COLO668 (cell line): ENCODE measurements at regions not wholly inside any gene's neighbourhood (a gene's known extent, or its start where the extent isn't known, plus 50 kb on each side); places are given as distances from the start of the nearest gene placed in this dataset.

Experiments
- DNase-seq: peaks from one replicate; lab custom pipeline; 2025; ENCODE audit not compliant: unreplicated experiment; lab: John Stamatoyannopoulos, UW

DNA sequence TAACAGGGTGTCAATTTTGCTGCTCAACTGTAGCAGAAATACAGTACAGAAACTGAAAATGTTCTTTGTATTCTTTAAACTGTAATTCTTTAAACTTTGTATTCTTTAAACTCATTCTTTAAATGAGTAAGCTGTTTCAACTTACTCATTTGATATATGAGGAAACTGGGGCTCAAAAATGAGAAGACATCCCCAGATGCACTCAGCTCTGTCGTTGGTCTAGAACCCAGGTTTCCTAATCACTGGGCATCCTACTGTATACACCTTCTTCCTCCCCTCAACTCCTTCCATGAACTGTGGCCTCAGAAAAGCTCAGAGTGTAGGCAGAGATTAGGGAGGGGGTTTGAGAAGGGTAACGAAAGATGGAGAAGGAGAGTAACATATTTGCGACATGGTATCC lies 136.5 kb upstream of the MAST4 start:
- no peak for DNase-seq

DNA sequence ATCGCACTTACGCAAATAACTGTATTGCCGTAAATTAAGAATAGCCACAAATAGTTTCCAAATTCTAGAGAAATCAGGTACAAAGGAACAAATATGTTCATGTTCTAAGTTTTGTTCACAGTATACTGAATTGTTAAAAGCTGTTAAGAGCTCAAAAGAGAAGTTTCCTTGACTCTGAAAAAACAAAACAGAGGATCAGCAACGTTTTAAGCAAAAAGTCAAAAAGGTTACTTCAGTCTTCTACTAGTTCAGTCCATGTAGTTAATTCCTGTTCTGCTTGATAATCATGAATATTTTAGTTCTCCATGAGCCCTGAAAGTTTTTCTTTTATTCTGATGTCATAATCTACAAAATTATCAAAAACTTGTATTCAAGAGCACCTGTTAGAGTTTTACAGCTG lies 128.6 kb upstream of the MAST4 start:
- no peak for DNase-seq

DNA sequence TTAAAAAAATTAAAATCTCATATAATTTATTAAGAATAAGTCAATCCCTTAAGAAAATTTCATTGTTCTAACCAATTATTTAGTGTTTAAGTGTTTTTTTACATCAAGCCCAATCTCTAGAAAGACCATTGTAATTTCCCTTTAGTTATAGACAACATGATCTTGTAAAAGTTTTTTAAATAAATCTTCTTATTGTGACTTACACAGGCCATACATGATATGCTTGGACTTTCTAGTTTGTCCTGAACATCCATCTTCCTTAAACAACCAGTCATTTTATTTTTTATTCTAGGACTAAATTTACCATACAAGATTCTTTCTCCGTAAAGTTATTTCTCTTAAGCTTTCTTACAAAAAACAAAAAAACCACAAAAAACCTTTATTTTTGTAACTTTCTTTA lies 126.5 kb upstream of the MAST4 start:
- no peak for DNase-seq

GRCh38 chr5:66472010-66472409 lies 124.2 kb upstream of the MAST4 start:
- no peak for DNase-seq

GRCh38 chr5:66475731-66476130 lies 120.5 kb upstream of the MAST4 start:
- no peak for DNase-seq

- DNase-seq = no peak
Observed at GRCh38 chr5:66477596-66477995, 118.6 kb upstream of the MAST4 start.

- no peak for DNase-seq
Observed at GRCh38 chr5:66494437-66494836, 101.8 kb upstream of the MAST4 start.

DNA sequence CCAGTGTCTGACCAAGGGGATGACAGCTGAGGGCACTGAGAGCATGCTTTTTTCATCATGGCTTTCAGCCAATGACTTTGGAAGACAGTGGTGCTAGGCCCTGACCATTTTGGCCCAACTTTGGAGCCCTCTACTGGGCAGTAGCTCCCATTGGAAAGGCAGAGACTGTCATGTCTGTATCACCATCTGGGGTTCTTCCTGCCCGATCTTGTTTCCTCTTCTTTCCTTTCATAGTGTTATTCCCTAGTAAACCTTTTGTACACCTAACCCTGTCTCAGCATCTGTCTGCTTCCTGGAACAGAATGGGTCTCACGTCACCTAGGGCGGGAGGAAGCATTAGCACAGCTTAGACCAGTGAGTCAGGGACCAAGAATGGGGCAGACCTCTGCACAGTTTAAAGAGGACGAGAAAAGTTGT lies 97.4 kb upstream of the MAST4 start:
- no peak for DNase-seq

GRCh38 chr5:66503203-66503789 lies 92.9 kb upstream of the MAST4 start:
- no peak for DNase-seq

DNA sequence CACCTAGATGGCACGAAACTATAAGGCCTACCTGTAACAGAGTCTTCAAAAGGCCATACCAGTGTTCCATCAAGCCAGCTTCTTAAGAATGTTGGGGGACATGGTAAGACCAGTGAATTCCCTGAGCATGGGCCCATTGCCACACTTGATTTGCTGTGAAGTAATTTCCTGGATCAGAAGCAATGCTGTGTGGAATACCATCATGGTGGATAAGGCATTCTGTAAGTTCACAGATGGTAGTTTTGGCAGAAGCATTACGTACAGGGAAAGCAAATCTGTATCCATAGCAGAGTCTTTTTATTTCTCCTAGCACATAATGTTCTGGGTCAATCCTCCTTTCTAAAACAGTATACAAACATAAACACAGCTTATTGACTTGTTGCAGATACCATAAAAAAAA lies 89.1 kb upstream of the MAST4 start:
- DNase-seq = no peak

DNA sequence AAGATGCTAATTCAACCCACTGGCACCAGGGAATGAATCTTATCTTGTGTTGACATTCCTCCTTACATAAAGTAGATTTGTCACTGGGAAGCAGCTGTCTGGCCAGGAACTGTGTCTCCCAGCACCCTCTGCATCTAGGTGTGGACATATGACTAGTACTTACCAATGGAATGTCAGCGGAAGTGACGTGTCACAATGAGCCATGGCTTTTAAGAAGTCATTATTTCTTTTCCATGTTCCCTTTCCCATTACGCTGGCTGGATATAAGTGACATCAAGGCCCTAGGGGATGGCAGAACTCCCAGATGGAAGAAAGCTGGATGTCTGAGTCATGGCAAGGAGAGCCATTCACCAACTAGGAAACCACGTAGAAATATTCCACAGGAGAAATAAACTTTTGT lies 84.7 kb upstream of the MAST4 start:
- no peak for DNase-seq

- no peak for DNase-seq
Observed at GRCh38 chr5:66513130-66513529, 83.1 kb upstream of the MAST4 start.

GRCh38 chr5:66515209-66515608 lies 81.0 kb upstream of the MAST4 start:
- no peak for DNase-seq

- DNase-seq = no peak
Observed at GRCh38 chr5:66516550-66516949, 79.6 kb upstream of the MAST4 start.

DNA sequence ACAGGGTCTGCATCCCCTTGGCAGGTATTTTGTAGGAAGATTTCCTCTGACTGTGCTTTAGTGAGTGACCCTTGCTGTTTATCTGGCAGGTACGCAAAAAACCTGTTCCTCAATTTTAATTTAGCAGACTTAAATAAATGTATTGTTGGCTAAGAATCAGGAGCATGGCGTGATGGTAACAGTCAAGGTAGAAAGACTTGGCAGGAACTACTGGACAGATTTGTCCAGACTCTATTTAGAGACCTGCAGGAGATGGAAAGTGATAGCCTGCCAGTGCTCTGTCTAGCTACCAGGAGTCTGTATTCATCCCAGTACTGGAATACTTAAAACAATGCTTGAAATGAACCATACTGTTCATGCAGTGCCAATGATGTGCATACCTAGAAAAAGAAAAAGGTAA lies 78.8 kb upstream of the MAST4 start:
- DNase-seq = no peak

- DNase-seq = no peak
Observed at GRCh38 chr5:66518052-66518451, 78.1 kb upstream of the MAST4 start.

DNA sequence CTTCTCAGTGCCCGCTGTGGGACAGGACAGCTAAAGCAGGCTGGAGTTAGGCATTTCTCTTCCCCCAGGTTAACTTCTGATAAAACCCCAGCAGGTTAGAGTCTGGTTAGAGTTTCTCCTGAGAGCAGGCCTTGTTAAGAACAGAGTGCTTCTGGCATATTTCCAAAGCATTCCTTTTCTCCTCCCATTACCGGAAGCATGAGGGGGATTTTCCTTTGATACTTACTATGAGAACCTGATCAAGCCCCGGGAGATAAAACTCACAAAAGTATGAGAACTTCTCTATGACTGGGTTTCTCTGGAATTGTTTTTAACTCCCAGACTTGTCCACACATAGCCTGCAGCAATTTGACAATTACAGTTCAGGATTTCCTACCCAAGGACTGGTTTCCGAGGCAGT lies 77.4 kb upstream of the MAST4 start:
- DNase-seq = no peak

GRCh38 chr5:66519626-66520025 lies 76.6 kb upstream of the MAST4 start:
- no peak for DNase-seq

DNA sequence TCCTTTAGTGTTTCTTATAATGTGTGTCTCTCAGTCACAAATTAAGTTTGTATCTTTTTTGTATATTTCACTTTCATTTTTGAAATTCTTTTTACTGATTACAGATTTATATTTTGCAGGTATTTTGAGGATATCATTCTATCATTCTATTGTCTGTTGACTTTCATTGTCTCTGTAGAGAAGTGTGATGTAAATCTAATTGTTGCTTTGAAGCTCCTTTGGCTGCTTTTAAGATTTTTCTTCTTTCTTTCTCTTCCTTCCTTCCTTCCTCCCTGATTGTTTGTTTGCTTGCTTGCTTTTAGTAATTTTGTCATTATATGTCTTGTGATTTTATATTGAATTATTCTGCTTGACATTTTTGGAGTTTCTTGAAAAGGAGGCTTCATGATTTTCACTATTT lies 75.3 kb upstream of the MAST4 start:
- no peak for DNase-seq

DNA sequence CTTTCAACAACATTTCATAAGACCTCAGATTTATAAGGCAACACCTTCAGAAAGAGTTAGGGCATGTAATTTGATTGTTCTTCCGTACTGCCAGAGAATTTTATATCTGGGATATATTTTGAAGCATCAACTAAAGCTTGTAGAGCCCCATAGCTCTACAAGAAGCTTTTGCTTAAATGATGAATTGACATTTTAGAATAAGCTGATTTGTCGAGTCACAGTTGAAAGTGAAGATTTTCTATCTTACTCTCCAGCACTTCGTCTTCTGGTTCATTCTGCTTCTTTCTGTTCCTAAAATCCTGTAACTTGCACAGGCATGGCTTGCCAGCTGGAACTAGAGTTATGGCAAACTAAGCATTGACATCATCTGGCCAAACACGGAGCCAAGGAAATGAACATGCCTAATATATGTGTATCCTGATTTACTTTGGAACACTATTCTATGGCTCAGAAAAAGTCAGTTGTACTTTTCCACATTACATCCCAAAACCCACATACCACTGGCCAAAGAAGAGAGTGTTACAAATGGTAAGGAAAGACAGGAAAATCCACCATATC lies 68.6 kb upstream of the MAST4 start:
- DNase-seq = no peak

DNA sequence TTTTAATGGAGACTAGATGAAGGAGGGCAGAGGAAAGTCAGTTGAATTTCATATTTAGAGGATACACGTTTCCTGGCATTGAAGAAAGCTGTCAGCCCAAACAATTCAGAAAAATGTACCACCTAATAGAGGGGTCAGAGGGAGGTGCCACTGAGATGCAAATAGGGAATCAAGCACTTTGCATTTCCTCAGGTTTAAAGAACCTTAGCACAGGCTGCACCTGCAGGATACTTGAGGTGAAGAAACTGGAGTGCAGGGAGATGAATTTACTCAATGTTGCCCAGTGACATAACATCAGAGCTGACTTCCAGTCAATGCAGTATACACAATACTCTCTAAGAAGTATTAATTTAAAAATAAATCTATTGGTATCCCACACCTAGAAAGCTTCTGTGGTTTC lies 67.0 kb upstream of the MAST4 start:
- DNase-seq = no peak

- DNase-seq = no peak
Observed at GRCh38 chr5:66529704-66530103, 66.5 kb upstream of the MAST4 start.

GRCh38 chr5:66538126-66538525 lies 58.1 kb upstream of the MAST4 start:
- DNase-seq = no peak
